KOPT-K1 (cell line): ENCODE measurements at regions not wholly inside any gene's neighbourhood (a gene's known extent, or its start where the extent isn't known, plus 50 kb on each side); places are given as distances from the start of the nearest gene placed in this dataset.

ENCODE experiments used
- H3K27ac ChIP-seq: fragments of 200-600 bp; sonication (generic); 2 replicates; pipeline ENCODE4 v1.5.1; 2016; ENCODE audit warnings: antibody characterized with exemption, mild to moderate bottlenecking, low read depth, low read length; ENCODE audit not compliant: poor library complexity, severe bottlenecking
- H3K36me3 ChIP-seq: fragments of 200-600 bp; sonication (generic); 2 replicates; pipeline ENCODE4 v1.5.1; 2017; ENCODE audit warnings: antibody characterized with exemption, mild to moderate bottlenecking, low read length, moderate library complexity; ENCODE audit not compliant: insufficient read depth
- H3K9me3 ChIP-seq: fragments of 200-600 bp; sonication (generic); 2 replicates; pipeline ENCODE4 v1.5.1; 2017; ENCODE audit warnings: antibody characterized with exemption, low read length, mild to moderate bottlenecking; ENCODE audit not compliant: insufficient read depth, poor library complexity, severe bottlenecking

DNA sequence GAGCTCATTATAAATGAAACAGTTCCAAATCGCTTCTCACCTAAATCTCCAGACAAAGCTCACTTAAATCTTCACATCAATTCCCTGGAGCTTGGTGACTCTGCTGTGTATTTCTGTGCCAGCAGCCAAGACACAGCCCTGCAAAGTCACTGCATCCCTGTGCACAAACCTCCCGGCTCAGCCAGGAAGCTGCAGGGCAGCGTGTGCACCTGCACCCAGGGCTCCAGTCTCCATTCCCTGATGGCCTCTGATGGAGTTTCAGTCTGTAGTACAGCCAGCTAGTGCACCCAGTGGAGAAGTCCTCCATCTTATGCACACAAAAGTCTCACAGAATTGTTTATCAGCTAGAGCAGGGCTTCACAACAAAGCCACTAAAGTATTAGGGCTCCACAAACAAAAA, 51.1 kb upstream of the PRSS58 start:
- no peak overlapping the region for H3K27ac ChIP-seq
- no peaks in the 10 kb centered on the region for H3K9me3 ChIP-seq
- H3K36me3 ChIP-seq: no peaks in the 10 kb centered on the region

DNA sequence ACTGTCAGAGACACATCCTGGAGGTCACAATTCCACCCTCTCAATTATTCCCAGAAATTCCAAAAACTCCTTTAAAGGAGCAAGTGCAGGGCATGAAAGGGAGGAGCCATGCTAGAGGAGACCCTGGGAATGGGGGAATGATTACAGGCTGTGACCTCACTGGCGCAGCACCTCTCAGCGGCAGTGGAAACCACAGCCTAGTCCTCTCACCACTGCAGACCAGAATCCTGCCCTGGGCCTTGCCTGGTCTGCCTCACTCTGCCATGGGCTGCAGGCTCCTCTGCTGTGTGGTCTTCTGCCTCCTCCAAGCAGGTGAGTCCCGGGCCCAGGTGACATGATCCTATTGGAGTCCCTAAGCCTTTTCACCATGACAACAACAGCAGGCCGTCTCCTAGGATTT, 50.5 kb upstream of the PRSS58 start:
- Histone ChIP-seq H3K9me3 (no peaks in the 10 kb centered on the region), H3K27ac (no peak overlapping the region), H3K36me3 (no peaks in the 10 kb centered on the region)
